Activated CD8-positive, alpha-beta T cell treated with anti-CD3 and anti-CD28 coated beads for 36 hours (primary cell): ENCODE measurements at regions not wholly inside any gene's neighbourhood (a gene's known extent, or its start where the extent isn't known, plus 50 kb on each side); places are given as distances from the start of the nearest gene placed in this dataset.

Experiments used
- ATAC-seq: fragments of 200-7000 bp; cut with Tn5 transposase; one replicate; pipeline ENCODE4 v1.10.0; 2021; ENCODE audit warnings: mild to moderate bottlenecking, moderate library complexity
- CTCF ChIA-PET: fragments of 350-600 bp; sonication (Branson Sonifier 250); formaldehyde crosslinking; loops from one replicate; lab custom pipeline; 2021; ENCODE audit warnings: antibody characterized with exemption; lab: Charles Lee
- POLR2A ChIA-PET: fragments of 350-600 bp; sonication (Branson Sonifier 250); formaldehyde crosslinking; loops from one replicate; lab custom pipeline; 2021; ENCODE audit warnings: antibody characterized with exemption; lab: Charles Lee
- DNase-seq: peaks from one replicate; pipeline ENCODE4 v3.0.0-alpha.2; 2020
- H3K27ac Mint-ChIP-seq: one replicate; pipeline ENCODE4 v1.8.0; 2021; ENCODE audit warnings: mild to moderate bottlenecking, mixed read lengths
- H3K27me3 Mint-ChIP-seq: one replicate; pipeline ENCODE4 v1.8.0; 2021; ENCODE audit warnings: mixed read lengths
- H3K36me3 Mint-ChIP-seq: one replicate; pipeline ENCODE4 v1.8.0; 2021; ENCODE audit warnings: low read depth, mixed read lengths
- H3K4me1 Mint-ChIP-seq: one replicate; pipeline ENCODE4 v1.8.0; 2021; ENCODE audit warnings: low read depth, mixed read lengths
- H3K4me3 Mint-ChIP-seq: one replicate; pipeline ENCODE4 v1.8.0; 2021; ENCODE audit warnings: mild to moderate bottlenecking, moderate library complexity, mixed read lengths
- H3K9me3 Mint-ChIP-seq: one replicate; pipeline ENCODE4 v1.8.0; 2021; ENCODE audit warnings: mixed read lengths
- intact Hi-C: fragments of 100-400 bp; cut with micrococcal nuclease; formaldehyde crosslinking; loops from one replicate; pipeline ENCODE4 v1.10.0; 2022
- TF ChIP-seq, protein P1 (sequence below): fragments of 200-600 bp; IDR thresholded peaks from one replicate; pipeline ENCODE4 v1.8.0; 2022; ENCODE audit warnings: antibody characterized with exemption, mild to moderate bottlenecking

DNA sequence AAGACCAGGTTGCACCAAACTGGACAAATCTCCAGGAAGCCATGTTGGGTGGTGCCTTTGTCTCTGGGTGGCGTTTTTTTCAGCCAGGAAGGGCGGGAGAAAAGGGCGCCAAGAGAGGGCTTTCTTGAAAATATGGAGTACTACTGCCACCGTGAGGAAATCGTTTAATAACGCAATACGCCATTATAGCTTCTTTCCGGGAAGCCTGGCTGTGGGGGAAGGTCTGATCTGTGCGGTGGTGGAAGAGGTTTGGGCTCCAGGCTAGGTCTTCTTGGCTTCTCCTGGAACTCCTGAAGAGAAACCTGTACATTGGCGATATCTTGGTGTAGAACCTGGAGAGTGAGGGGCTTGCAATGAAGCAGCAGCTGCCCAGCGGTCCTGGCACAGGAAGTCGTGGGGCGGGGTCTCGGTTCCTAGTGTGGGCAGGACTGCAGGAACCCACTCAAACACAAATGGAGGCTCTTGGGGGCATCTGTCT, 202.7 kb downstream of the OR13H1 start:
- ChIA-PET CTCF (no interaction called here), POLR2A (no interaction called here)
- Mint-ChIP-seq H3K9me3 (no peaks in the 10 kb centered on the region), H3K36me3 (peaks cover 7% of the 10 kb centered on the region), H3K4me1 (no peaks in the 10 kb centered on the region), H3K4me3 (no peak overlapping the region), H3K27ac (no peak overlapping the region), H3K27me3 (no peaks in the 10 kb centered on the region)
- DNase-seq (no peak), ATAC-seq (no peak)
- TF ChIP-seq, protein P1, sequence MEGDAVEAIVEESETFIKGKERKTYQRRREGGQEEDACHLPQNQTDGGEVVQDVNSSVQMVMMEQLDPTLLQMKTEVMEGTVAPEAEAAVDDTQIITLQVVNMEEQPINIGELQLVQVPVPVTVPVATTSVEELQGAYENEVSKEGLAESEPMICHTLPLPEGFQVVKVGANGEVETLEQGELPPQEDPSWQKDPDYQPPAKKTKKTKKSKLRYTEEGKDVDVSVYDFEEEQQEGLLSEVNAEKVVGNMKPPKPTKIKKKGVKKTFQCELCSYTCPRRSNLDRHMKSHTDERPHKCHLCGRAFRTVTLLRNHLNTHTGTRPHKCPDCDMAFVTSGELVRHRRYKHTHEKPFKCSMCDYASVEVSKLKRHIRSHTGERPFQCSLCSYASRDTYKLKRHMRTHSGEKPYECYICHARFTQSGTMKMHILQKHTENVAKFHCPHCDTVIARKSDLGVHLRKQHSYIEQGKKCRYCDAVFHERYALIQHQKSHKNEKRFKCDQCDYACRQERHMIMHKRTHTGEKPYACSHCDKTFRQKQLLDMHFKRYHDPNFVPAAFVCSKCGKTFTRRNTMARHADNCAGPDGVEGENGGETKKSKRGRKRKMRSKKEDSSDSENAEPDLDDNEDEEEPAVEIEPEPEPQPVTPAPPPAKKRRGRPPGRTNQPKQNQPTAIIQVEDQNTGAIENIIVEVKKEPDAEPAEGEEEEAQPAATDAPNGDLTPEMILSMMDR: no peak
- intact Hi-C loops: no loop called here

DNA sequence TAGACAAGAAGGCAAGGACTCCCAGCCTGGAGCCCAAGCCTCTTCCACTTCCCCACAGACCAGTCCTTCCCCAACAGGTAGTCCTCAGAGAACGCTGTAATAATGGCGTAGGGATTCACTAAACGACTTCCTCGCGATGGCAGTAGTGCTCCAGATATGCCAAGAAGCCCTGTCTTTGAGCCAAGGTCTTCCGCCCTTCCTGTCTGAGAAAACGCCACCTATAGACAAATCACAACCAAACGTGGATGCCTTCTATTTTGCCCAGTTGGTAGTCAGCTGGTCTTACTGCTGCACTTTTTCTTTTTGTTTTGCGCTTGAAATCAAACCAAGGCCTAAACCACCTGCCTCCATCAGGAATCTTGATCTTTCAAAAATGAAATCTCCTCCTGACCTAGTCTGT, 203.3 kb downstream of the OR13H1 start:
- intact Hi-C loops: no loop called here
- Mint-ChIP-seq H3K36me3 (peaks cover 7% of the 10 kb centered on the region), H3K27me3 (no peaks in the 10 kb centered on the region), H3K4me1 (no peaks in the 10 kb centered on the region), H3K9me3 (no peaks in the 10 kb centered on the region), H3K4me3 (no peak overlapping the region), H3K27ac (no peak overlapping the region)
- TF ChIP-seq, protein P1: no peak
- ATAC-seq (no peak), DNase-seq (no peak)
- ChIA-PET POLR2A (no interaction called here), CTCF (no interaction called here)

DNA sequence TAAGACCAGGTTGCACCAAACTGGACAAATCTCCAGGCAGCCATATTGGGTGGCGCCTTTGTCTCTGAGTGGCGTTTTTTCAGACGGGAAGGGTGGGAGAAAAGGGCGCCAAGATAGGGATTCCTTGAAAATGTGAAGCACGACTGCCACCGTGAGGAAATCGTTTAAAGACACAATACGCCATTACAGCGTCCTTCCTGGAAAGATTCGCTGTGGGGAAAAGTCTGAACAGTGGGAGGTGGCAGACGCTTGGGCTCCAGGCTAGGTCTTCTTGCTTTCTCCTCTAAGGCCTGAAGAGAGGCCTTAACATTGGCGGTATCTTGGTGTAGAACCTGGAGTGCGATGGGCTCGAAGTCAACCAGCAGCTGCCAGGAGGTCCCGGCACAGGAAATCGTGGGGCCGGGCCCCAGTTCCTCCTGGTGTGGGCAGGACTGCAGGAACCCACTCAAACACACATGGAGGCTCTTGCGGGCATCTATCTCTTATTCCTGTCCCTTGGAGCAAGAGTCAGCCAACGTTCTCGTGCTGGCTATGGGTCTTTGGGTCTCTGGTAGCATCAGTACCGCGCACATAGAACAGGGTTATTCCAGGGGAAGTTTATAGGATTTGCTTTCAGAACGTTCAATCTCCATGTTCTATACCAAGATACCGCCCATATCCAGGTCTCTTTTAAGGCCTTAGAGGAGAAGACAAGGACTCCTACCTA, 208.8 kb downstream of the OR13H1 start:
- CTCF ChIA-PET: no interaction called here
- Mint-ChIP-seq H3K4me3 (no peak overlapping the region), H3K27me3 (no peaks in the 10 kb centered on the region), H3K9me3 (no peaks in the 10 kb centered on the region), H3K4me1 (no peaks in the 10 kb centered on the region), H3K36me3 (no peaks in the 10 kb centered on the region), H3K27ac (no peak overlapping the region)
- TF ChIP-seq, protein P1: no peak
- intact Hi-C loops: no loop called here
- ATAC-seq (no peak), DNase-seq (no peak)
- POLR2A ChIA-PET: no interaction called here

DNA sequence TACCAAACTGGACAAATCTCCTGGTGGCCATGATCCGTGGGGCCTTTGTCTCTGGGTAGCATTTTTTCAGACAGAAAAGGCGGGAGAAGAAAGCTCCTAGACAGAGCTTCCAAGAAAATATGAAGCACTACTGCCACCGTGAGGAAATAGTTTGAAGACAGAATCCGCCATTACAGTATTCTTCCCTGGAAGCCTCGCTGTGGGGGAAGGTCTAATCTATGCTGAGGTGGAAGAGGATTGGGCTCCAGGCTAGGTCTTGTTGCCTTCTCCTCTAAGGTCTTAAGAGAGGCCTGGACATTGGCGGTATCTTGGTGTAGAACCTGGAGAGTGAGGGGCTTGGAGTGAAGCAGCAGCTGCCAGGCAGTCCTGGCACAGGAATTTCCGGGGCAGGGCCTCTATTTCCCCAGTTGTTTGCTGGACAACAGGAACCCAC, 218.9 kb downstream of the OR13H1 start:
- CTCF ChIA-PET: no interaction called here
- DNase-seq (no peak), ATAC-seq (no peak)
- no peak overlapping the region for H3K4me3 Mint-ChIP-seq
- POLR2A ChIA-PET: no interaction called here
- intact Hi-C loops: no loop called here
- H3K4me1 Mint-ChIP-seq: no peaks in the 10 kb centered on the region
- H3K9me3 Mint-ChIP-seq: no peaks in the 10 kb centered on the region
- TF ChIP-seq, protein P1: no peak
- no peak overlapping the region for H3K27ac Mint-ChIP-seq
- no peaks in the 10 kb centered on the region for H3K27me3 Mint-ChIP-seq
- peaks cover 12% of the 10 kb centered on the region for H3K36me3 Mint-ChIP-seq

DNA sequence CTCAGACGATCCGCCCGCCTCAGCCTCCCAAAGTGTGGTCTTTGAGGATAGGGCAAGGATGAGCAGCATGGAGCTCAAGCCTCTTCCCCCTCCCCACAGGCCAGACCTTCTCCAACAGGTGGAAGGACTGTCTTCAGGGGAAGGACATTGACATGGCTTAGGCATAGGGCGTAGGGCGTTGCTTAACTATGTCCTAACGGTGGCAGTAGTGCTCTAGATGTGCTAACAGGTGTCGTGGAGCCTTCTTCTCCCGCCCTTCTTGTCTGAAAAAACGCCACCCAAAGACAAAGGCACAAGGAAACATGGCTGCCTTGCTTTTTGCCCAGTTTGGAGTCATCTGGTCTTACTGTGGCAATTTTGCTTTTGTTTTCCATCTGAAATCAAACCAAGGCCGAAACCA, 219.8 kb downstream of the OR13H1 start:
- no peaks in the 10 kb centered on the region for H3K9me3 Mint-ChIP-seq
- POLR2A ChIA-PET: no interaction called here
- peaks cover 14% of the 10 kb centered on the region for H3K36me3 Mint-ChIP-seq
- no peak overlapping the region for H3K4me3 Mint-ChIP-seq
- CTCF ChIA-PET: no interaction called here
- DNase-seq (no peak), ATAC-seq (no peak)
- H3K27ac Mint-ChIP-seq: no peak overlapping the region
- H3K4me1 Mint-ChIP-seq: no peaks in the 10 kb centered on the region
- no peaks in the 10 kb centered on the region for H3K27me3 Mint-ChIP-seq
- intact Hi-C loops: no loop called here
- TF ChIP-seq, protein P1: no peak
